Natural killer cell (primary cell): ENCODE measurements at regions not wholly inside any gene's neighbourhood (a gene's known extent, or its start where the extent isn't known, plus 50 kb on each side); places are given as distances from the start of the nearest gene placed in this dataset.

Experiments
- ATAC-seq, 3 donors: fragments of 150-1000 bp in 2 of 3; fragments of 200-7000 bp in 1 of 3; cut with Tn5 transposase; 1 replicate in 1 of 3; 2 replicates in 2 of 3; pipeline ENCODE4 v1.10.0; 2021; ENCODE audit warnings: mild to moderate bottlenecking in 2 of 3, moderate library complexity in 2 of 3
- DNase-seq, 2 donors: peaks; one replicate each; pipeline versions ENCODE4 v3.0.0 to v3.0.0-alpha.2; 2013 to 2021; ENCODE audit warnings: mixed read lengths in 1 of 2
- H3K27ac ChIP-seq: one replicate; pipeline ENCODE4 v1.5.1; 2013; ENCODE audit warnings: mild to moderate bottlenecking, low read length
- H3K27me3 ChIP-seq: one replicate; pipeline ENCODE4 v1.6.1; 2013; ENCODE audit warnings: low read length; ENCODE audit not compliant: control insufficient read depth, insufficient read depth
- H3K36me3 ChIP-seq: one replicate; pipeline ENCODE4 v1.6.1; 2013; ENCODE audit warnings: low read length; ENCODE audit not compliant: control insufficient read depth, insufficient read depth
- H3K4me1 ChIP-seq: one replicate; pipeline ENCODE4 v1.6.1; 2013; ENCODE audit warnings: low read length; ENCODE audit not compliant: control insufficient read depth, insufficient read depth
- H3K4me3 ChIP-seq: one replicate; pipeline ENCODE4 v1.5.1; 2013; ENCODE audit warnings: low read length
- H3K9me3 ChIP-seq: one replicate; pipeline ENCODE4 v1.6.1; 2013; ENCODE audit warnings: low read length; ENCODE audit not compliant: control insufficient read depth, insufficient read depth
- H3K27ac Mint-ChIP-seq, 2 donors: one replicate each; pipeline ENCODE4 v1.8.0; 2022; ENCODE audit warnings: mild to moderate bottlenecking in 2 of 2, mixed read lengths in 2 of 2, moderate library complexity in 1 of 2
- H3K27me3 Mint-ChIP-seq, 2 donors: one replicate each; pipeline ENCODE4 v1.8.0; 2022; ENCODE audit warnings: low read depth in 2 of 2, mixed read lengths in 2 of 2
- H3K36me3 Mint-ChIP-seq: one replicate; pipeline ENCODE4 v1.8.0; 2022; ENCODE audit warnings: mixed read lengths
- H3K4me1 Mint-ChIP-seq, 2 donors: one replicate each; pipeline ENCODE4 v1.8.0; 2022; ENCODE audit warnings: mixed read lengths in 2 of 2
- H3K4me3 Mint-ChIP-seq: one replicate; pipeline ENCODE4 v1.8.0; 2022; ENCODE audit warnings: mild to moderate bottlenecking, moderate library complexity, mixed read lengths
- H3K9me3 Mint-ChIP-seq, 2 donors: one replicate each; pipeline ENCODE4 v1.8.0; 2022; ENCODE audit warnings: mixed read lengths in 2 of 2
- CTCF ChIP-seq: fragments of 200-600 bp; IDR thresholded peaks from one replicate; pipeline ENCODE4 v1.8.0; 2022; ENCODE audit warnings: antibody characterized with exemption
- WGBS: methylation state at CpG from one replicate; pipeline ENCODE4 v1.1.7; 2013; ENCODE audit warnings: missing lambda C conversion rate; ENCODE audit not compliant: insufficient coverage; 5-methylcytosine and 5-hydroxymethylcytosine counted together
- intact Hi-C: fragments of 100-400 bp; cut with micrococcal nuclease; formaldehyde crosslinking; loops from one replicate; pipeline ENCODE4 v1.14.2; 2022

GRCh38 chr18:11279461-11279860, 130.1 kb upstream of the PIEZO2 start:
- no peak for TF ChIP-seq CTCF
- H3K27ac ChIP-seq = no peak overlapping the region
- no peaks in the 10 kb centered on the region for H3K36me3 ChIP-seq
- Mint-ChIP-seq H3K4me1 (no peaks in the 10 kb centered on the region), H3K27me3 (no peaks in the 10 kb centered on the region), H3K27ac (no peak overlapping the region), H3K9me3 (peaks cover 5 to 7% of the 10 kb centered on the region in 2 donors), H3K4me3 (no peak overlapping the region), H3K36me3 (no peaks in the 10 kb centered on the region)
- WGBS = 93% methylated on average over 3 of the region's 3 CpGs
- ATAC-seq = no peak
- intact Hi-C loops = no loop called here
- no peaks in the 10 kb centered on the region for H3K27me3 ChIP-seq
- no peak overlapping the region for H3K4me3 ChIP-seq
- no peak for DNase-seq
- H3K9me3 ChIP-seq = no peaks in the 10 kb centered on the region
- H3K4me1 ChIP-seq = no peaks in the 10 kb centered on the region

GRCh38 chr18:11276678-11277077, 127.3 kb upstream of the PIEZO2 start:
- H3K36me3 Mint-ChIP-seq = no peaks in the 10 kb centered on the region
- peaks cover 4 to 5% of the 10 kb centered on the region in 2 donors for H3K9me3 Mint-ChIP-seq
- no peak for TF ChIP-seq CTCF
- no peaks in the 10 kb centered on the region for H3K4me1 ChIP-seq
- no peaks in the 10 kb centered on the region for H3K9me3 ChIP-seq
- DNase-seq = no peak
- no peaks in the 10 kb centered on the region for H3K27me3 Mint-ChIP-seq
- no peak overlapping the region for H3K27ac Mint-ChIP-seq
- H3K4me3 Mint-ChIP-seq = no peak overlapping the region
- H3K4me3 ChIP-seq = no peak overlapping the region
- H3K27me3 ChIP-seq = no peaks in the 10 kb centered on the region
- H3K27ac ChIP-seq = no peak overlapping the region
- WGBS = 74% methylated on average over 2 of the region's 2 CpGs
- H3K4me1 Mint-ChIP-seq = no peaks in the 10 kb centered on the region
- no peaks in the 10 kb centered on the region for H3K36me3 ChIP-seq
- no peak for ATAC-seq
- intact Hi-C loops = no loop called here

DNA sequence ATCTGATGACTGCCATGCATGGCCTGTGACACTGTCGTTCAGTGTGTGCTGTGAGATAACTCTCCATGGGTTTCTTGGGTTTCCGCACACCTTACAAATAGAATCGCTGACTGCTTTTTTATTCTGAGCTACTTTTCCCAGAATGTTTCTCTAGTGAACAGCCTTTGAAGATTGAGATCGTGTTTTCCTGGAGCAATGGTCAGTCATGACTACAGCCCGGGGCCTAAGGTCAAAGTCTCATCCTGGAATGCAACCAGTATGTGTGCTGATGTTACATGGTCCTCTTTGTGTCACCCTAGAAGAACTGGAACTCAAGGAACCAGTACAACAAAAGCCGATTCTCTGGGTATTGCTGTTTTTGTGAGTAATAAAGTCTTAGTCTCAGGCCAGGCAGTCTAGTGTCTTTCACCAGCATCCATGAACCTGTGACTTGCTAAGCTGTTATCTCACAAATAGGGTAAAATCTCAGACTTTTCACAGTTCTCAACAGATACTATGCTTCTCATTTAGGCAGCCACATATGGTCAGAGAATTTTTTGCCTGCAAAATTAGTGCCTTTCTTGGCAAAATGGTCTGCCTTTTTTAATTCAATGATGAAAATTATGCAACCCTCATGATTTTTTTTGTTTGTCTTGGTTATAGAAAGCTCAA, 124.9 kb upstream of the PIEZO2 start:
- no peak for ATAC-seq
- H3K27ac ChIP-seq = no peak overlapping the region
- intact Hi-C loops = no loop called here
- Mint-ChIP-seq H3K9me3 (peaks cover 0 to 4% of the 10 kb centered on the region in 2 donors), H3K36me3 (no peaks in the 10 kb centered on the region), H3K4me3 (no peak overlapping the region), H3K27me3 (no peaks in the 10 kb centered on the region), H3K4me1 (no peaks in the 10 kb centered on the region), H3K27ac (no peak overlapping the region)
- DNase-seq = no peak
- H3K9me3 ChIP-seq = no peaks in the 10 kb centered on the region
- H3K4me1 ChIP-seq = no peaks in the 10 kb centered on the region
- no peak for TF ChIP-seq CTCF
- WGBS = 93% methylated on average over 6 of the region's 6 CpGs
- H3K27me3 ChIP-seq = no peaks in the 10 kb centered on the region
- no peak overlapping the region for H3K4me3 ChIP-seq
- no peaks in the 10 kb centered on the region for H3K36me3 ChIP-seq

- Mint-ChIP-seq H3K4me1 (no peaks in the 10 kb centered on the region), H3K9me3 (peaks cover 0 to 4% of the 10 kb centered on the region in 2 donors), H3K36me3 (no peaks in the 10 kb centered on the region), H3K27ac (no peak overlapping the region), H3K4me3 (no peak overlapping the region), H3K27me3 (no peaks in the 10 kb centered on the region)
- DNase-seq = no peak
- Histone ChIP-seq H3K4me3 (no peak overlapping the region), H3K27me3 (no peaks in the 10 kb centered on the region), H3K36me3 (no peaks in the 10 kb centered on the region), H3K4me1 (no peaks in the 10 kb centered on the region), H3K27ac (no peak overlapping the region), H3K9me3 (no peaks in the 10 kb centered on the region)
- no peak for TF ChIP-seq CTCF
- intact Hi-C loops = no loop called here
- ATAC-seq = no peak
- WGBS = 76% methylated on average over 7 of the region's 7 CpGs
These were observed 123.1 kb upstream of the PIEZO2 start for GRCh38 chr18:11272516-11272915.
